ENCODE measurements at regions not wholly inside any gene's neighbourhood (a gene's known extent, or its start where the extent isn't known, plus 50 kb on each side); places are given as distances from the start of the nearest gene placed in this dataset.

DNA sequence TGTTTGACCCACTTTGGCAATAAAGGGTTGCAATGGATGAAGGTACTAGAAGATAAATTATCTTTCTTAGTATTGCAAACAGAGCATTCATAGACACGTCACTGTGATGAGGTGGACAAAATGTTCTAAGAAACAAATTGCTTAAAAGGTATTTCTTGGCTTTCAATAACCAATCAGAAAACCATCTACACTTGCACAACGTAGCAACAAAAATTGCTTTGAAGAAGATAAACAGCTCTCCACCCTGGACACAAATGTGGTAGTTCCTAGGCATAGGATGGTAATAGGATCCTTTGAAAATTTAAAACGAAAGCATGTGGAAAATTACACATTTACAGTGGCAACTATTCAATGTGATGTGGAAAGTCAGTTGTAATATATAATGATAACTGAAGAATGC lies 439.9 kb upstream of the ETAA1 start:
- DNase-seq (ENCODE audit: low spot score) = no peak
- no peak overlapping the region for H3K27ac Mint-ChIP-seq (ENCODE audit: unreplicated experiment)
- TF ChIP-seq, protein P1, sequence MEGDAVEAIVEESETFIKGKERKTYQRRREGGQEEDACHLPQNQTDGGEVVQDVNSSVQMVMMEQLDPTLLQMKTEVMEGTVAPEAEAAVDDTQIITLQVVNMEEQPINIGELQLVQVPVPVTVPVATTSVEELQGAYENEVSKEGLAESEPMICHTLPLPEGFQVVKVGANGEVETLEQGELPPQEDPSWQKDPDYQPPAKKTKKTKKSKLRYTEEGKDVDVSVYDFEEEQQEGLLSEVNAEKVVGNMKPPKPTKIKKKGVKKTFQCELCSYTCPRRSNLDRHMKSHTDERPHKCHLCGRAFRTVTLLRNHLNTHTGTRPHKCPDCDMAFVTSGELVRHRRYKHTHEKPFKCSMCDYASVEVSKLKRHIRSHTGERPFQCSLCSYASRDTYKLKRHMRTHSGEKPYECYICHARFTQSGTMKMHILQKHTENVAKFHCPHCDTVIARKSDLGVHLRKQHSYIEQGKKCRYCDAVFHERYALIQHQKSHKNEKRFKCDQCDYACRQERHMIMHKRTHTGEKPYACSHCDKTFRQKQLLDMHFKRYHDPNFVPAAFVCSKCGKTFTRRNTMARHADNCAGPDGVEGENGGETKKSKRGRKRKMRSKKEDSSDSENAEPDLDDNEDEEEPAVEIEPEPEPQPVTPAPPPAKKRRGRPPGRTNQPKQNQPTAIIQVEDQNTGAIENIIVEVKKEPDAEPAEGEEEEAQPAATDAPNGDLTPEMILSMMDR (IDR thresholded peaks at IDR 0.05; ENCODE audit: unreplicated experiment) = no peak
- no peak overlapping the region for H3K4me3 Mint-ChIP-seq (ENCODE audit: unreplicated experiment)
- H3K4me1 Mint-ChIP-seq (ENCODE audit: unreplicated experiment) = no peaks in the 10 kb centered on the region
- no peaks in the 10 kb centered on the region for H3K27me3 Mint-ChIP-seq (ENCODE audit: unreplicated experiment)
- no peaks in the 10 kb centered on the region for H3K9me3 Mint-ChIP-seq (ENCODE audit: unreplicated experiment)
- H3K36me3 Mint-ChIP-seq (ENCODE audit: low read depth, unreplicated experiment) = no peaks in the 10 kb centered on the region

DNA sequence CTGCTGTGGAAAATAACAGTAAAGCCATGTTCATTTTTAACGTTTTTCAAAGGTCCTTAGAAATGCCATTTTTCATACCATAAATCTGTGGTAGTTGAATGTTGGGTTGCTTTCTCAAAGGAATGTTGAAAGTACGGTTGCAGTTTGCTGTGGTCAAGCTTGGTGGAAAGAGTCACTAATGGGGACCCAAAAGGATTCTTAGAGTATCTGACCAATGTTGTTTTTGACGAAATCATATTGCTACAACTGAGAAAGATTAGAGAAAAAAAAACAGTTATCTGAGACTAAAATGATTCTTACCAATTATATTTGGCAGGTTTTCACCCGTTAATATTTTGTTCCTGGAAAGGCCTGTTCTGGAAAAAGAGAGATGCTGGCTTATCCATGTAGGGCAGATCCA lies 439.5 kb upstream of the ETAA1 start:
- no peaks in the 10 kb centered on the region for H3K4me1 Mint-ChIP-seq (ENCODE audit: unreplicated experiment)
- no peak overlapping the region for H3K4me3 Mint-ChIP-seq (ENCODE audit: unreplicated experiment)
- H3K9me3 Mint-ChIP-seq (ENCODE audit: unreplicated experiment) = no peaks in the 10 kb centered on the region
- no peaks in the 10 kb centered on the region for H3K27me3 Mint-ChIP-seq (ENCODE audit: unreplicated experiment)
- H3K36me3 Mint-ChIP-seq (ENCODE audit: low read depth, unreplicated experiment) = no peaks in the 10 kb centered on the region
- H3K27ac Mint-ChIP-seq (ENCODE audit: unreplicated experiment) = no peak overlapping the region
- no peak for DNase-seq (ENCODE audit: low spot score)
- TF ChIP-seq, protein P1 (IDR thresholded peaks at IDR 0.05; ENCODE audit: unreplicated experiment) = no peak

DNA sequence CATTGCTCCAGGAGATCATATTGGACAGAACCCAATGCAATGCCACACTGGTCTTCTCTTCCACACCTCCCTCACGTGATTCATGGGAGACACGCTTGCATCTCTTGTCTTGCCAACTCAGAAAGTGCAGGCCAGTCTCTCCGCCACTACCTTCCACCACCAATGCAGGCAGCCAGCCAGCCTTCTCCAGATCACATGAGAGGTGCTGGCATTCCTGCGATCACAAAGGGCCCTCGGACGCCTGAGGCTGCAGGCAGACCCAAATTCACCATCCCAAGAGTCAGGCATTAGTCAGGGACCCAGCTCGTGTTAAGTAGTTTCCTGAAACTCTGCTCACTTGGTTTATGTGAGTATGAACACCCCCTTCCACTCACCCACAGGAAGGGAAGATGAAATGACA lies 437.0 kb upstream of the ETAA1 start:
- no peaks in the 10 kb centered on the region for H3K4me1 Mint-ChIP-seq (ENCODE audit: unreplicated experiment)
- no peaks in the 10 kb centered on the region for H3K27me3 Mint-ChIP-seq (ENCODE audit: unreplicated experiment)
- no peaks in the 10 kb centered on the region for H3K9me3 Mint-ChIP-seq (ENCODE audit: unreplicated experiment)
- H3K36me3 Mint-ChIP-seq (ENCODE audit: low read depth, unreplicated experiment) = no peaks in the 10 kb centered on the region
- TF ChIP-seq, protein P1 (IDR thresholded peaks at IDR 0.05; ENCODE audit: unreplicated experiment) = no peak
- H3K27ac Mint-ChIP-seq (ENCODE audit: unreplicated experiment) = no peak overlapping the region
- no peak overlapping the region for H3K4me3 Mint-ChIP-seq (ENCODE audit: unreplicated experiment)
- DNase-seq (ENCODE audit: low spot score) = no peak

DNA sequence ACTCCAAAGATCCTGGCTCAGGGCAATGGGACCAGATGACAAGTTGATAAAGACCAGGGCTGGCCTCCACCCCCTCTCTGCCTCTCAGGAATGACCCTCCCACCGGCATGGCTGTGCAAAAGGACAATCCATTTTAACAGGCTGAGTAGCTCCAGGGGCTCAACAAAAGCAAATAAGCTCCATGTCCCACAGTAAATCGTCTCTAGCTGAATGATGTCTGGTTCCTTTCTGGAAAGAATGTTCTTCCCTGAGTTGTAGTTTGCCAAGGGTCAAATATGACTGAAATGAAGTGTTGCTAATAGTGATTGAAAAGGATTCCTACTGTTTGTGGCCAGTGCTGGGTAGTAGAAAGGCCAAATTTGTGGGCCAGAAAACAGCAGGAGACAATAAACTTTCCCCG lies 434.4 kb upstream of the ETAA1 start:
- TF ChIP-seq, protein P1 (IDR thresholded peaks at IDR 0.05; ENCODE audit: unreplicated experiment) = no peak
- H3K9me3 Mint-ChIP-seq (ENCODE audit: unreplicated experiment) = no peaks in the 10 kb centered on the region
- no peaks in the 10 kb centered on the region for H3K27me3 Mint-ChIP-seq (ENCODE audit: unreplicated experiment)
- H3K4me1 Mint-ChIP-seq (ENCODE audit: unreplicated experiment) = no peaks in the 10 kb centered on the region
- no peak overlapping the region for H3K27ac Mint-ChIP-seq (ENCODE audit: unreplicated experiment)
- DNase-seq (ENCODE audit: low spot score) = no peak
- H3K36me3 Mint-ChIP-seq (ENCODE audit: low read depth, unreplicated experiment) = no peaks in the 10 kb centered on the region
- no peak overlapping the region for H3K4me3 Mint-ChIP-seq (ENCODE audit: unreplicated experiment)

DNA sequence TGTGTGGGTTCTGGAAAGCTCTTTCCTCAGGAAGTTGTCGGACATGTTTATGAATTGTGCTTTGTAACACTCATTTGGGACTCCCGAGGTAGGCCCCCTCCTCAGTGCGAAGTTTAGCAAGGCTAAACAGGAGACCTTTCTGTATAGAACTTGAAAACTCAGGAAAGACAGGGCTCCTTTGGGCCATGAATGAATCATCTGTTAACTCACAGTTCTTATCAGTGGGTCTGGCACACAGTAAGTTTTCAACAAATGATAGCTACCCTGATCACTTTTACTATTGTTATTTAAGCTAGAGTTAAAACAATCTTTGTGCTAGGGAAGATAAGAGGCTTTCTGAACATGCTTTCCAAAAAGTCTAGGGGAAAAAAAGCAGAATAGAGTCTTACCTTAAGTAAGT lies 430.5 kb upstream of the ETAA1 start:
- Mint-ChIP-seq H3K4me1 (ENCODE audit: unreplicated experiment) (no peaks in the 10 kb centered on the region), H3K27ac (ENCODE audit: unreplicated experiment) (no peak overlapping the region), H3K27me3 (ENCODE audit: unreplicated experiment) (no peaks in the 10 kb centered on the region), H3K36me3 (ENCODE audit: low read depth, unreplicated experiment) (no peaks in the 10 kb centered on the region), H3K4me3 (ENCODE audit: unreplicated experiment) (no peak overlapping the region), H3K9me3 (ENCODE audit: unreplicated experiment) (no peaks in the 10 kb centered on the region)
- TF ChIP-seq, protein P1 (IDR thresholded peaks at IDR 0.05; ENCODE audit: unreplicated experiment) = no peak
- no peak for DNase-seq (ENCODE audit: low spot score)

All from endothelial cell (in vitro differentiated cells).